GM21786 (cell line): ENCODE measurements at regions not wholly inside any gene's neighbourhood (a gene's known extent, or its start where the extent isn't known, plus 50 kb on each side); places are given as distances from the start of the nearest gene placed in this dataset.

Experiments used
- ATAC-seq: cut with Tn5 transposase; IDR thresholded peaks from one replicate; pipeline ENCODE4 v1.9.1; 2021; ENCODE audit not compliant: unreplicated experiment

DNA sequence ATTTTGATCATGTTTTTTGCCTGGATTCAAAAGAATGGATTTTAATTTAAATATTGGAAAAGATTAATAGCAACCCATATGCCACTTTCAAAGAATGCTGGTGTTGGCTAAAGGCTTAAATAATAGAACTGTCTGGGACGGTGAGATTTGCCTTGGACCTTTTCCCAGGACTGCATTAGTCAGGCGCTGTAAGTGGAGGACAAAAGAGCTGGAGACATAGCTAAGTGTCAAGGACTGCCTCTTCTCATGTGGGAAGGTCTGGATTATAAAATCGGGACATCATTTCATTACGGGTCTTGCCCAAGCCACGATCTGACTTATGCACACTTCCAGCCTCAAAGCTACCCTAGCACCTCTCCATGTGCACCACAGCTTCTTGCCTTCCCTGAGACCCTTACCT is 458.5 kb upstream of the DEPDC1 start:
- no peak for ATAC-seq

DNA sequence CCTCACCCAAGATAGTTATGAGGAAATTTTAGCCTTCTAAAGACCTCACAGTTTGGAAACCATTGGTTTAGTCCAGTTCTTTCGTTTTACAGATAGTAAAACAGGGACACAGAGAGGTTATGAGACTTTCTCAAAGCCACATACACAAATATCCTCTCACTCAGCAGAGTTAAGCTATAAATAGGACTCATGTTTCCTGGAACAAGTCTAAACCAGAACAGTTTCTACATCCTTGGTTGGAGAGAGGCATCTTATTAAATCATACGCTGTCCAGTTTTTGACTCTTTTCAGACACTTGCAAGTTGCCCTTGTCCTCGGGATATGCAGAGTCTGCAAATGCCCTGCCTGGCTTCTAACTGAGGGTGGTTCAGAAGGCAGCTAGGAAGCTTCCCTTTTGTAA is 462.1 kb upstream of the DEPDC1 start:
- ATAC-seq = no peak

DNA sequence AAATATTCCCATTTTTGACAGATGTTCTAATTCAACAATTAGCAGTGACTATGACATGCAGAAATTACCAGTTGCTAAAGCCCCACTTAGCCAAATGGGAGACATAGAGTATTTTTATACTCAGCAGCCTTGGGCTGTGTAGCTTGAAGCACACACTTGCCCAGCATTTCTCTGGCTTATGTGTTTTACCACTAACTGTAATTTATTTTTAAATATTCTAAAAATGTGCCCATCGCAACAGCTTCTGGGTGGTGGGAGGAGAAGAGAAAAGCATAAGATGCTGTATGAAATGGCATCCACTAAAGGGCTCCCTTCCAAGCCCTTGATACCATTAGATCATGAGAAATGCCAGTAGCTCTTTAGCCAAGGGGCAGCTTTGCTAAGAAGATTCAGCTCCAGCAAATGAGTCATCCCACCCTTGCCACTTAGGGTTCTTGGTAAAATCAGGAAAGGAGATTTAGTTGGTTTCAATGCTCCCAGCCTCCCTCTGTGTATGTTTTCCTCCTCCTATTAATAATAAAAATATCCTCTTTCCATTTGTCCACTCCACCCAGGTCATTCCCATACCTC is 462.7 kb upstream of the DEPDC1 start:
- no peak for ATAC-seq

DNA sequence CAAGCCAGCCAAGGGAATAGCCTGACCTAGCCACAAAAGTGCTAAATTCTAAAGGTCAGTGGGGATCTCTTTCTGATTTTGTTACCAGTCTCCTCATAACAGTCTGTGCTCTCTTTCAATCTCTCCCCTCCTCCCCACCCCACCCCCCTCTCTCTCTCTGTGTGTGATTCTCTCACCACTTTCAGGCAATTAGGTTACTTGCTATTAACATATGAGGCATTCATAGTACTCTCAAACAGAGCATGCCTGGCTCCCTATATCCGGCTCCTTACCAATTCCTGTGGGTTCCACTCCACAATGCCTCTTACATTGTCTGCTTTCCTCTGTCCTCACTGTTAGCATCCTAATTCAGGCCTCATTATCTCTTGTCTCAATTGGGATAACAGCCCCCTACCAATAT is 464.3 kb upstream of the DEPDC1 start:
- ATAC-seq = no peak

DNA sequence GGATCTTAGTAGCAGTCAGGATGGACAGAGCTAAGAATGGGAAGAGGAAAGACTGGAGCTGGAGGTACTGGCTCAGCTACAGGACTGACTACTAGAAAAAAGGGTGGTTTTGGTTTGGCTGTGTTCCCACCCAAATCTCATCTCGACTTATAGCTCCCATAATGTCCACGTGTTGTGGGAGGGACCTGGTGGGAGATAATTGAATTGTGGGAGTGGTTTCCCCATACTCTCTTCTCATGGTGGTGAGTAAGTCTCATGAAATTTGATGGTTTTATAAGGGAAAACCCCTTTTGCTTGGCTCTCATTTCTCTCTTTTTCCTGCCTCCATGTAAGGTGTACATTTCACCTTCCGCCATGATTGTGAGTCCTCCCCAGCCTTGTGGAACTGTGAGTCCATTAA is 466.5 kb upstream of the DEPDC1 start:
- ATAC-seq = no peak

DNA sequence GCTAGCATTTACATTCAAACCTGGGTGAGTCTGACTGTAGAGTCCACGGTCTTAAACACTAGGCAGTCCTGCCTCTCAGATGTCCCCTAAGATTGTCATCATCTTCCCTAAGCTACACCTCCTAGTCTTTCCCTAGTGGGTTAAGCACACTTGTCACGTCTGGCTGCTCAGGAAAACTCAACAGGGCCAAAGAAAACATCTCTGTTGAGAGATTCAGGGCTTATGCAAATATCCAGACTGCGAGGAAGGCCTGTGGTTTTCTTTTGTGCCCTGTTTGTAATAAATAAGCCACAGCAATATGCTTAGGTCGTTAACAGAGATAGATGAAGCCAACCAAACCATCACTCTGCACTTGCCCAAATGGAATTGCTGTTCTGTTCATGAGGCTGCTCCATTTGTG is 472.6 kb upstream of the DEPDC1 start:
- no peak for ATAC-seq

DNA sequence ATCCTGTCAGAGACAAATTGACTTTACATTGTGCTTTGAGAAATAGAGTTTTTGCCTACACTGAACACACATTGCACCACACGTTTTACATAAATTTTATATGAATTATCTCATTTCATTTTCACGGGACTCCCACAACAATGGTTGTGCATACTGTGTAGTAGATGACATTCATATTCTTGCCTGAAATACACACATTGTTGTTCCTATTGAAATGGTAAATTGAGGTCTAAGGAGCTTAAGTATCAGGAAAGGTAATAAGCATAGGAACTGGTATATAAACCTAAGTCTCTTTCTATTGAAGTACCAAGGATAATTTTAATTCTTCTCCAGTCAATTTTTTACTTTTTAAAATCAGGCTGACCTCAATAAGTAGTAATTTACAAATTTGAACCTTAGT is 473.7 kb upstream of the DEPDC1 start:
- ATAC-seq = no peak

DNA sequence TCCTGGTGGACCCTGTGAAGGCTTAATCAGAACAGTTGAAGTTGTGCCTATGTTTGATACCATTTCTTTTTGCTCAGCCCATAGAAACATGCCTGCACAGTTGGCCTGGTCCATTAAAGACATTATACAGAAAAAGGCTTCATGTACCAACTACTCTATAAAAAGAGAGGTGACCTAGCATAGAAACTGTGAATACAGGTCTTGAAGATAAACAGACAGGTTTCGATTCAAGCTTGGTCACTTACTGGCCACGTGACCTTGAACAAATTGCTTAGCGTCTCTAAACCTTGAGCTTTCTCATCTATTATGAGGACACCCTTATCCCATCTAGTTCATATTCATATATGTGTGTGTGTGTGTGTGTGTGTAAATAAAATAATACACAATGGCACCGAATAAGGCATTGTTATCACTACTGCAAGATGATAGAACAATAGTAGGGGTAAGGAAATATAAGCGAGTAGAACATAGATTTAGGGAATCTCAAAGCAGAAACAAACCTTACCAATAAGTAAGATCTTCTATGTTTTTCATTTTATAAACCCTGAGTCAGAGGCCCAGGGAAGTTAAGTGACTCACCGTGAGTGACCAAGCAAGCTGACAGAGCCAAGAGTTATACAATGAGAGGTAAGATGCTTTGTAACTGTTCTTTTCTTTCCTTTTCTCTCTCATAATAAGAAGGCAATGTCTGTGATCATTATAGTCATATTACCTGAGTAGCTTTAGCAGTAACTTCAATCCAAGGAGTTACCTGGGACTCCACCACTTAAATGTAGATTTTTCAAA is 476.8 kb upstream of the DEPDC1 start:
- ATAC-seq = no peak

DNA sequence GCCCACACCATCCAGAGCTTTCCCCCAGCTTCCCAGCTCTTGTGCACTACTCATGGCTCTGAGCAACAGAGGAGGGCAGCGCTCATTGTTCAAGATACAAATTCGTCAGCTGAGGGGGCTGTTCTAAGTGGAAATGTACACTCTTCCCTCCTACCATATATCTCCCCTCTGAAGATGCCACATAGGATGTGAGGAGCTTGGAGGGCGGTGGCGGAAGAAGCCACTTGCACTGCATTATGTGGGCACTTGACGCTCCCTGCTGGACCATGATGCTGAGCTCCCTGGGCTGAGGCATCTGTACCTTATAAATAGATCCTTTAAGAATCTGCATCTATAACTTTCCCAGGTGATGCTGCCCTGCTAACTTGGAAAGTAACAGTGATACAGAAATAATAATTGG is 477.6 kb upstream of the DEPDC1 start:
- ATAC-seq = no peak

DNA sequence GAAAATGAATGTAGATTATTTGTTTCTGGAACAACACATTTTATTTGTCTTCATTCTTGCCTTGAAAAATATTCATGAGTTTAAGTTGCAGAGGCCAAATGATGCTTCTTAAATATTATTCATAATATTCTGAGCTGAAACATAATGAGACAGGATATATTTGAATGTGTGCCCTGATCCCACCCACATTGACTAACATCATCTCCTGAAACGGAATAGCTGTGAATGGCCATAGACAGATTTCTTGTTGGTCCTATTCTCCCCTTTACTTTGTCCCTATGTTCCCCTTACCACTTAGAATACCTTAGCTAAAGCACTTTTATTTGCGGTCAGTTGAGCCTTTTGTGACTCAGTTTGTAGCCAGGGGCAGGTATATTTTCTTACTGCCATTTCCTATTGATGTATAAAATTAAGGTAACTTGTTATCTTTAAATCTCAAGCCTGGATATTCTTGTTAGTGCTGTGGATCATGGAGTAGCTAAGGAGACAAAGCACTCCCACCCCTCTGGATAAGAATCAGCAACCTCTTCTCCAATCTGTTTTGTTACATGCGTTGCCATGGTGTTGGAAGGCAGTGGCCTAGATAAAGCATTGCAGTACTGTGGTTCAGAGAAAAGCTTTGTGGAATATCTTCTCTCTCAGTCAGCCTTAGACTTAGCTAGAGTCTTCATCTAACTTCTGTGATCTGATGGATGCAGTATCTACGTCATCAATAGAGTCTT is 478.5 kb upstream of the DEPDC1 start:
- ATAC-seq = no peak

DNA sequence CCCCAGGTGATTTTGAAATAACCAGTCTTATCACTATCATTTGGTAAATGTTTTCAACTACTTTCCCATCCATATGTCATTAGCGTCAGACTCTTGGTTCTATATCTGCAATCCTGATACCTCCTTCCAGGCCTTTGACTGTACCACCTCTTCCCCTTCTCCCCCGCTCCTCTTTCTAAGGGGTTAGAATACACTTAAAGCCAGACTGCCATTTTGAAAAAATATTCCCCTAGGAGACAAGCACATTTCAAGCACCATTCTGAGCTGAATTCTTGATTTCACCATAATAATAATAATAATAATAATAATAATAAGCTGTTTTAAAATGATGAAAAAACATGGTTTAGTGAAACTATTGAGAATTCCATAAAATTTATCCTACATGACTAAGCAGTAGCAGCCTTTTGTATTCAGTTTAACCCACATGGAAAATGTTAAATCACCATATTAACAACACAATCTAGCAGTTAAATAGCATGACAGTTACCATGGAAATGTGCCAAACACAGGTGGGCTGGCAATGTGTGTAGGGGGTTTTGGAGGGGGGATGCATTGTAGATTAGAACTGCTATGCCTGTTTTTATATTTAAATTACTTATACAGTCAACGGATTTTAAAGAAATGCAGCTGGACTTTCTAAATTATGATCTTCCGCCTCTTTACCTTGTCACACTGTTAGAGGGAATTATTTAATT is 480.2 kb upstream of the DEPDC1 start:
- no peak for ATAC-seq

DNA sequence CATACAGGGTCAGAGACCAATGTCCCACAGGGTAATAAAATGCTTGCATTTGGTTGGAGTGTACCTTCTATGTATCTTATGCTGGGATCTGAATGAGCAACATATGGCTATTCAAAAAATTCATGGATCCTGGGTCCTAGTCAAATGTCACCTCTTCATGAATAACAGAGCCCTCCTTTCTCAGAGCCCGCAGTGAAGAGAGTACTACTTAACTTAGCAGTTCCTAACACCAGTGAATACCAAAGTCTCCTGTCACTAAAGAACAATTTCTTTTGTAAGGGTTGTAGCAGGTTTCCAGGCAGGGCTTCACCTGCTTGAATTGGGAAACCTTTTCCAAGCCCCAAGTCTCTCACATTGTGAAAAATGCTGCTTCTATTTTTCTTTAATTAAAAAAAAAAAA is 483.0 kb upstream of the DEPDC1 start:
- no peak for ATAC-seq

DNA sequence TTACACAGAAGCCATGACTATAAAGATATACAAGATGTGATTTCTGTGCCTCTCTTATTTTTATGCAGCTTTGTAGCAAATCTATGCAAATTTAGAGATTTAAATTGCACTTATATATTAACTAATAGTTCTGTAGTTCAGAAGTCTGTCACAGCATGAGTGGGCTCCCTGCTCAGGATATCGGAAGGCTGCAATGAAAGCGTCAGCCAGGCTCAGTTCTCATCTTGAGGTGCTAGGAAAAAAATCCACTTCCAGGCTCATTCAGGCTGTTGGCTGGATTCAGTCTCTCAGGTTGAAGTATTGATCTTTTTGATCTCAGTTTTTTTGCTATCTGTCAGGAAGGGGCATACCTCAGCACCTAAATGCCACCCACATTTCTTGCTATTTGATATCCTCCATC is 487.4 kb upstream of the DEPDC1 start:
- no peak for ATAC-seq

DNA sequence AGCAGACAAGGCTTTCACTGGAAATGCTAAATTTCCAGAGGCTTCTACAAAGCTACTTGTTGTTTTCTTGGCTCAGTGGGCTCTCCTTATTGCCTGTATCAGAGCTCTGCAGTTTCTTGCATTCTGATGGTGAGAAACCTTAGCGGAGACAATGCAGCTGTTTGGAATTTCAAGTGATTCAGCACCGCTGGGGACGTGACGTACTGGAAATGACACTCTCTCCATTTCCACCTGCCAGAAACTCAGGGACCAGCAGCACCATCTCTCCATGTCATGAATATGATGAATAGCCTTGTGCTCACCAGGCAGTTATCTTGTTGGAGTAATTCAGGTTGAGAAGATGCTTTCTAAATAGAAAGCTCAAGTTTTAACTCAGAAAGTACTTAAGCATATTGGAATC is 497.2 kb upstream of the DEPDC1 start:
- no peak for ATAC-seq

DNA sequence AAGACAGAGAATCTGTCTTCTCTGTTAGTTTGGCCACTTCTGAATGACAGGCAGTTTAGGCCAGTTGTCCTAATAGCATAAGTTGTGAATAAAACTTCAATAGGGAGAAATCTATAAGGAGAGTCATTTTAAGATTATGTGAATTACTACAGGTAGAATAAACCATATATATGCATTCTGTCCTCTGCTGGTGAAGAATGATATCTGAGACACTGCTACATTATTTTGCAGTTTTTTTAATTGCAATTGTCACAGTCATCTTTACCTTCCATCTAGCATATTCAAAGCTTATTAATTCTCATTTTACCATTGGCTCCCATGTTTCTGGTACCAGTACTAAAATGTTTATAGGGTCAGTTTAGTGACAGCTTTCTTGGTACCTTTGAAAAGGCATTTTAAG is 519.6 kb upstream of the DEPDC1 start:
- no peak for ATAC-seq

DNA sequence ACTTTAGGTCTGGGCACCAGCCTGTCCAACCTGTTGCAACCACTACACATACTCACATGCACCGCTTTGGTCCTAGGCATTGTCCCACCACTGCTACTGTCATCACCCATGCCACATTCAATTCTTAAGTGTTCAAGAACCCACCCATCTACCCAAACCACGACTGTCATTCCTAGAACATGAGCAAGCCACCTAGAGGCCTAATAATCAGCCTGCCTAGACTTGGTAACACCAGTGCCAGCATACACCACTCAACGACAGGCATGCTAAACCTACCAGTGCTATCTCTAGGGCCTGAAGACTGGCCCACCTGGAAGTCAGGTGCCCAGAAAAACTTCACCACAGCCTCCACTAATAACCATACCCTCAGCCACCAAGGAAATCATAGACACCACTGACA is 532.8 kb upstream of the DEPDC1 start:
- ATAC-seq = no peak

DNA sequence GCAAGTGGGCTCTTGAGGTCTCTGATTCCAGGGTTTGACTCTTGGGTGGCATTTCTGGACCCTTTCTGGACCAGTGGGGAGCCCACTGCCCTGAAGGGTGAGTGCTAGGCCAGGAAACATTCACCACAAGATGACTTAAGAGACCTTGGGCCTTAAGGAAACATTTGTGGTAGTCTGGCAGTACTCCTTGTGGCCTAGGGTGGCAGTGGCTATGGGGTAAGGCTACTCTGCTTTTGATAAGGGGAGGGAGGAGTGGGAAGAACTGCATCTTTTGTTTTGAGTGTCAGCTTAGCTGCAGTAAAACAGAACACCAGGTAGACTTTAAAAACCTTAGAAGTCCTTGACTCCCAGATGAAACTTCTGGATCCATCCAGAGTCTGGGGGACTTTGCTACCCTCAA is 529.3 kb upstream of the LRRC7 start:
- no peak for ATAC-seq

DNA sequence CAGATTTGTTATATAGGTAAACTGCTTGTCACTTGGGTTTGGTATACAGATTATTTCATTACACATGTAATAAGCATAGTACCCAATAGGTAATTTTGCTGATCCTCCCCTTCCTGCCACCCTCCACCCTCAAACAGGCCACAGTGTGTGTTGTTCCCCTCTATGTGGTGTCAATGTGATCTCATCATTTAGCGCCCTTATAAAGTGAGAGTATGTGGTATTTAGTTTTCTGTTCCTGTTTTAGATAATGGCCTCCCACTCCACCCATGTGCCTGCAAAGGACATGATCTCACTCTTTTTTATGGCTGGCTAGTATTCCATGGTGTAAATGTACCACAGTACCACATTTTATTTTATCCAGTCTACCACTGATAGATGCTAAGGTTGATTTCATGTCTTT is 522.1 kb upstream of the LRRC7 start:
- no peak for ATAC-seq

DNA sequence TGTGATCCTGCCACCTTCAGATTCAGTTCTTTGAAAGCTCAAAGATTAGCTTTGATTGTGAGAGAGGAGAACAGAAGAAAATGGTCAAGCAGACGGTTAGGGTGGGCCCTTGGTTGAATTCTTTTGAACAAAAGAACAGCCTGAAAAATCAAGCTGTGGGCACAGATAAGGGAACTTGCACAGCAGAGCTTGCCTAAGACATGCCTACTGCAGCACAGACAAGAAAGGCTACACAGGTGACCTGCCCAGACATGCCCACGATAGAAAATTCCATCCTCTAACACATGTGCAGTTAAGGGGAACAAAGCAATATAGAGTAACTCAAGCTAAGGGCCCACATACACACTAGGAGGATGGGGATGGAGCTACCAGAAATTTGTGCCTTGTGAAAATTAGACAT is 512.5 kb upstream of the LRRC7 start:
- ATAC-seq = peak; percentile 62

DNA sequence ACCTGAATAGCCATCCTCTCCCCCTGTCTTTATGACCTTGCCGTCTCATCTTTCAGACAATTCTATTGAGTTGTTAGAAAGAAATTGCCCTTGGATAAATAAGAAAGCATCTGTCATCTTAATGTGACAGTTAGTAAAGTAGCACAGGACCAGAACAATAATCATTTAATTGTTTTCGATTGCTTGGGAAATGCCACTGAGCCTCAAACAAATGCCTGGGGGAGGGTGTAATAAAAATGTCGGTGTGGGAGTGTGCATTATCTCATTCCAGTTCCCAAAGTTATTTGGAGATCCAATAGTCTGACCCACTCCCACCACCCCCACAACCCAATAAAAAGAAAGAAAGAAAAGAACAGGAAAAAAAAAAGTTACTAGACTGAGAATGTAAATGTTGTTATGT is 509.3 kb upstream of the LRRC7 start:
- no peak for ATAC-seq

DNA sequence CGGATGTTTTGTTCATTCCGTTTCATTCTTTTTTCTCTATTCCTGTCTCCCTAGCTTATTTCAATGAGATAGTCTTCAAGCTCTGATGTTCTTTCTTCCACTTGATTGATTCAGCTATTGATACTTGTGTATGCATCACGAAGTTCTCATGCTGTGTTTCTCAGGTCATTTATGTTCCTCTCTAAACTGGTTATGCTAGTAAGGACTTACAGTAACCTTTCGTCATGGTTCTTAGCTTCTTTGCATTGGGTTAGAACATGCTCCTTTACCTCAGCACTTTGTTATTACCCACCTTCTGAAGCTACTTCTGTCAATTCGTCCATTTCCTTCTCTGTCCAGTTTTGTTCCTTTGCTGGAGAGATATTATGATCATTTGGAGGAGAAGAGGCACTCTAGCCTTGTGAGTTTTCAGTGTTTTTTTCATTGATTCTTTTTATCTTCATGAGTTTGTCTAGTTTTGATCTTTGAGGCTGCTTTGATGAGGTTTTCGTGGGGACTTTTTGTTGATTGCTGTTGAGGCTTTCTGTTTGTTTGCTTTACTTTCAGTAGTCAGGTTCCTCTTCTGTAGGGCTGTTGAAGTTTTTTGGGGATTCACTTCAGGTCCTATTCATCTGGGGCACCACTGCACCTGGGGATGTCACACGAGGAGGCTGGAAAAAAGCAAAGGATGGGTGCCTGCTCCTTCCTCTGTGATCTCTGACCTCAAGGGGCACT is 496.9 kb upstream of the LRRC7 start:
- no peak for ATAC-seq
